GM12864 (cell line): ENCODE measurements at regions not wholly inside any gene's neighbourhood (a gene's known extent, or its start where the extent isn't known, plus 50 kb on each side); places are given as distances from the start of the nearest gene placed in this dataset.

ENCODE experiments used
- DNase-seq: peaks from one replicate; pipeline ENCODE4 v3.0.0-alpha.2; 2011; ENCODE audit warnings: low read depth
- H3K4me3 ChIP-seq: 2 replicates; pipeline ENCODE4 v1.5.1; 2011; ENCODE audit warnings: mild to moderate bottlenecking, low read depth, low read length, control low read depth
- TF ChIP-seq, protein P1 (sequence below): IDR thresholded peaks from 2 replicates; pipeline ENCODE4 v1.5.1; 2011; ENCODE audit warnings: low read depth, mild to moderate bottlenecking, moderate library complexity, low read length, control low read depth, inconsistent platforms; ENCODE audit errors: missing control alignments

DNA sequence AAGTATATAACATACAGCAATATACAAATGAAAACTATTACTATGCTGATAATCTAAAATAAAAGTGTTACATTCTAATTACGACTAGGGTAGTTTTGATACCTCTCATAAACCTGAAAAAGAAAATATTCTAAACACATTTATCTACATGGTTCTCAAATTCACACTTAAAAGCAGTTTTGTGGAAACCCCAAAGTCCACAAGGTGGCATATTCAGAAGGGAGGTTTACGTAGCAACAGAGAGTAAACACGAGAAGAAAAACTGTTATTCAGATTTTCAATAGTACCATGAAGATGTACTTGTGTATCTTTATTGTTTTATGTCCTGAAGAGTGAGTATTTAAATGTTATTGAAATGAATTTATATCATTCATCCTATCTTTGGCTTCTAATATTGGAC, 275.9 kb upstream of the KLHL1 start:
- no peak for DNase-seq
- no peak overlapping the region for H3K4me3 ChIP-seq
- TF ChIP-seq, protein P1, sequence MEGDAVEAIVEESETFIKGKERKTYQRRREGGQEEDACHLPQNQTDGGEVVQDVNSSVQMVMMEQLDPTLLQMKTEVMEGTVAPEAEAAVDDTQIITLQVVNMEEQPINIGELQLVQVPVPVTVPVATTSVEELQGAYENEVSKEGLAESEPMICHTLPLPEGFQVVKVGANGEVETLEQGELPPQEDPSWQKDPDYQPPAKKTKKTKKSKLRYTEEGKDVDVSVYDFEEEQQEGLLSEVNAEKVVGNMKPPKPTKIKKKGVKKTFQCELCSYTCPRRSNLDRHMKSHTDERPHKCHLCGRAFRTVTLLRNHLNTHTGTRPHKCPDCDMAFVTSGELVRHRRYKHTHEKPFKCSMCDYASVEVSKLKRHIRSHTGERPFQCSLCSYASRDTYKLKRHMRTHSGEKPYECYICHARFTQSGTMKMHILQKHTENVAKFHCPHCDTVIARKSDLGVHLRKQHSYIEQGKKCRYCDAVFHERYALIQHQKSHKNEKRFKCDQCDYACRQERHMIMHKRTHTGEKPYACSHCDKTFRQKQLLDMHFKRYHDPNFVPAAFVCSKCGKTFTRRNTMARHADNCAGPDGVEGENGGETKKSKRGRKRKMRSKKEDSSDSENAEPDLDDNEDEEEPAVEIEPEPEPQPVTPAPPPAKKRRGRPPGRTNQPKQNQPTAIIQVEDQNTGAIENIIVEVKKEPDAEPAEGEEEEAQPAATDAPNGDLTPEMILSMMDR: no peak

DNA sequence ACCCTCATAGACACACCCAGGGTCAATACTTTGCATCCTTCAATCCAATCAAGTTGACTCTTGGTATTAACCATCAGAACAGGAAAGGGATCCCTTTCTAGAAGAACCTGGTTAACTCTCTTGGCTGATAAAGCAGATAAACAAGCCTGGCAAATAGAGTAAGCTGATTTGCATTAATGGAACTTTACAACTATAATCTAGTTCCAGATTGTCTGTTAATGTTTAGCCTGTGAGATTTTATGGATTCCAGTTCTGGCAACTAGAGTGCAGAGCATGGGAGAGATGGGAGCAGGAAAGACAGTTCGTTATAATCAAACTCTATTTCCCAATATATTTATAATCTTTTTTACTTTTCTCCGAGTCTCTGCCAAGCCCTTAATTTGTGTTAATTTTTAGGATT, 272.6 kb upstream of the KLHL1 start:
- DNase-seq: no peak
- H3K4me3 ChIP-seq: no peak overlapping the region
- TF ChIP-seq, protein P1: no peak

DNA sequence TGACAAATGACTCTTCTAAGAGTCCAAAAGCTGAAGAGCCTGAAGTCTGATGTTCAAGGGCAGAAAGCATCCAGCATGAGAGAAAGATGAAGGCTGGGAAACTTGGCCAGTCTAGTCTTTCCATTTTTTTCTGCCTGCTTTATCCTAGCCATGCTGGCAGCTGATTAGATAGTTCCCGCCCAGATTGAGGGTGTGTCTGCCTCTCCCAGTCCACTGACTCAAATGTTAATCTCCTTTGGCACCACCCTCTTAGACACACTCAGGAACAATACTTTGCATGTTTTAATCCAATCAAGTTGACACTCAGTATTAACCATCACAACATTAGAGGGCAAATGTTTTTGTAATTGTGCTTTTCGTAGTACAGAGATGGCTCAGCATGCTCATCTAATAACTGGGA, 267.5 kb upstream of the KLHL1 start:
- TF ChIP-seq, protein P1: no peak
- DNase-seq: no peak
- H3K4me3 ChIP-seq: no peak overlapping the region

DNA sequence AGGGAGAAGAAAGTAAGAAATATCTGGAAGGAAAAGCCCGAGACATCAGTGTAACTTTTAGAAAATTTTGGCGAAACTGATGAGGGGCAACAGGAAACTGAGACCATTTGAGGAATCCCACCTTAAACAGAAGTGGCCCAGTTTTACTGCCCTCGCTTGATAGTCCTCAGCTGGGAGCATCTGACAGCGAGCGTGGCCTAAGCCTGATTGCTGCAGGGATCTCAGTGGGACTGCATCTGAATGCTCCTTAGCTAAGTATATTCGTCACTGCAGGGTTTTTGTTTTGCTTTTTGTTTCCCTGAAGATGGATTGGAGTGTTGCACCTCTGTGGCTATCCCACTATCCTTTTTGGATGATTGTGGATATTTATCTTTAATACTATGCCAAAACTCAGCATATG, 262.7 kb upstream of the KLHL1 start:
- TF ChIP-seq, protein P1: no peak
- no peak for DNase-seq
- no peak overlapping the region for H3K4me3 ChIP-seq

DNA sequence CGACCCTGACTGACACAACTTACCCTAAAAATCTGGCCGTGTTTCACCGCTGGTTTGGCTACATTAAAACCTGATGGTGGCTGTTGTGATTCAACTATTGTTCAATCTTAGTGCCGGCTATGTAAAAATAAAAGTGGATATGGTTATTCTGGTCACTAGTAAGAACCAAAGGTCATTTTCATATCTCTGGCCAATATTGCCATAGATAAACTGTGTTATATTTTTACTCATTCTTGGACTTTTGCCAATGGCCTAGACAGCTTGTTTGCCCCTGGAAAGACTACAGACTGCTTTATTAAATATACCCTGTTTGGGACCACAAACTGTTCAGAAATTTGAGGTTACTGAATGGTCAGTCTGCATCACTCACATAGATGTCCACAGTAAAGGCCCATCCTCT, 258.5 kb upstream of the KLHL1 start:
- H3K4me3 ChIP-seq: no peak overlapping the region
- no peak for DNase-seq
- TF ChIP-seq, protein P1: no peak

DNA sequence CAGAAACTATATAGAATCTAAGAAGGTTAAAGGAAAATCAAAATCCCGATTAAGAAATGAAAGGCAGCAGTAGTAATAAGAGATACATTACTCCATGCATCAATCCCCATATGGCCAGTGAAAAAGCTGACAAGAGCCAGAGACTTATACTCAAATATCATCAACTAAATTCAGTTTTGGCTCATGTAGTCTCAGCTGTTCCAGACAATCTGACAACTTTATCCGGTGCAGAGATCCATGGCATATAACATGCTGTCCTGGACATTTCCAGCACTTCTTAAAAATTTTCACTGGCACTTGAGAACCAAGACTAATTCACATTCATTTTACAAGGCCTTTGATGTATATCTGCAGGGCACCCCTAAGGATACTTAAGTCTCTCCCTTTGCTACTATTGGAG, 255.7 kb upstream of the KLHL1 start:
- no peak overlapping the region for H3K4me3 ChIP-seq
- TF ChIP-seq, protein P1: no peak
- DNase-seq: no peak

DNA sequence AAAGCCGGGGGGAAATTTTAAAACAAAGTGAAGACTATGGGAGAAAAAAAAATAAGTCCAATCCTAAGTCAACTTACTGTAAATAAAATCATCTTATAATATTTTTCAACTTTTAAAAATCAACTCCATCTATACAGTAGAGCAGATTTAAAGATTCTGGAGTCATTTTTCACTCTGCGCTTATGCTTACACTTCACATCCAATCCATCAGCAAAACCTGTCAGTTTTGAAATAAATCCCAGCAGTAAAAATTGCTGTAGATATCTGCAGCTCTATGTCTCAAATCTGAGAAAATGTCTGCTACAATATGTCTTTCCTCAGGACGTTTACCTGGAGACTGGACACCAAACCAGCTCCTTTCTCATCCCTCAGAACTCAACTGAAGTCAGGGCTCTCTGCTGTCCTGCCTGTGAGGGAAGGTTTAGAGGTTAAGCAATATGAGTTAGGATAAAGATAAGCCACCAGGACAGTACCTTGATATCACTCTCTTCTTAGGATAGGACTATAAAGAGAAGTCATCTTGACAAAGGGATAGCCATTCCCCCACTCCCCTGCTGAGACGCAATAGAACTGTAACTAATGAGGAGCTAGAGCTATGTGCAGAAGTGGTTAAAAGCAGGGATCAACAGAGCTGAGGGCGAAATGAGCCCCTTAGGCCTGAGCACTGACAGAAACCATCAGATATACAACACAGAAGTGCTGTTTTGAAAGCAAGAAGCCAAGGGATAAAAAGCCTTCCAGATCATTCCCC, 254.7 kb upstream of the KLHL1 start:
- H3K4me3 ChIP-seq: no peak overlapping the region
- DNase-seq: no peak

More for the DNA sequence above, 254.7 kb upstream of the KLHL1 start:
- TF ChIP-seq, protein P1: no peak
